ENCODE measurements at regions not wholly inside any gene's neighbourhood (a gene's known extent, or its start where the extent isn't known, plus 50 kb on each side); places are given as distances from the start of the nearest gene placed in this dataset.

- peaks cover 0 to 3% (median 0%) of the 10 kb centered on the region in 4 donors for H3K4me1 ChIP-seq
- H3K4me3 ChIP-seq = no peak overlapping the region
- TF ChIP-seq CTCF (IDR thresholded peaks at IDR 0.05) (no peak), POLR2AphosphoS5 (IDR thresholded peaks at IDR 0.05) (no peak), EP300 (IDR thresholded peaks at IDR 0.05) (no peak), POLR2A (IDR thresholded peaks at IDR 0.05) (no peak)
- ATAC-seq (ENCODE audit: low FRiP score in 2 of 2) (no peak), DNase-seq (no peak)
- H3K36me3 ChIP-seq = no peaks in the 10 kb centered on the region
- H3K27ac ChIP-seq = no peak overlapping the region
- no peaks in the 10 kb centered on the region for H3K9me3 ChIP-seq
- H3K27me3 ChIP-seq = no peaks in the 10 kb centered on the region
- 93 to 97% methylated on average over 4 to 5 of the region's 5 CpGs for WGBS, 2 donors
These were observed 157.6 kb downstream of the SHQ1 start for GRCh38 chr3:72690629-72691028.

- DNase-seq (no peak), ATAC-seq (ENCODE audit: low FRiP score in 2 of 2) (no peak)
- Histone ChIP-seq H3K4me1 (no peaks in the 10 kb centered on the region), H3K9me3 (peaks cover 0 to 4% (median 0%) of the 10 kb centered on the region in 4 donors), H3K4me3 (no peak overlapping the region), H3K36me3 (no peaks in the 10 kb centered on the region), H3K27ac (no peak overlapping the region), H3K27me3 (no peaks in the 10 kb centered on the region)
- TF ChIP-seq CTCF (IDR thresholded peaks at IDR 0.05) (no peak), POLR2A (IDR thresholded peaks at IDR 0.05) (no peak), POLR2AphosphoS5 (IDR thresholded peaks at IDR 0.05) (no peak)
- WGBS, 2 donors = 83 to 97% methylated on average over 2 of the region's 2 CpGs
These were observed 165.3 kb downstream of the SHQ1 start for GRCh38 chr3:72682936-72683452.

- Histone ChIP-seq H3K27ac (no peak overlapping the region), H3K4me3 (no peak overlapping the region), H3K36me3 (no peaks in the 10 kb centered on the region), H3K4me1 (no peaks in the 10 kb centered on the region), H3K9me3 (peaks cover 0 to 4% (median 0%) of the 10 kb centered on the region in 4 donors), H3K27me3 (no peaks in the 10 kb centered on the region)
- no peak for TF ChIP-seq EP300 (IDR thresholded peaks at IDR 0.05)
- no peak for TF ChIP-seq CTCF (IDR thresholded peaks at IDR 0.05)
- no peak for TF ChIP-seq POLR2A (IDR thresholded peaks at IDR 0.05)
- no peak for TF ChIP-seq POLR2AphosphoS5 (IDR thresholded peaks at IDR 0.05)
- WGBS, 2 donors = 90 to 95% methylated on average over 6 of the region's 6 CpGs
- no peak for ATAC-seq (ENCODE audit: low FRiP score in 2 of 2)
- no peak for DNase-seq
These were observed 166.6 kb downstream of the SHQ1 start for GRCh38 chr3:72681598-72681997.

GRCh38 chr3:72680766-72681165 is 167.5 kb downstream of the SHQ1 start:
- H3K27me3 ChIP-seq = no peaks in the 10 kb centered on the region
- H3K27ac ChIP-seq = no peak overlapping the region
- no peaks in the 10 kb centered on the region for H3K36me3 ChIP-seq
- WGBS, 2 donors = 80 to 85% methylated on average over 4 of the region's 4 CpGs
- H3K4me3 ChIP-seq = no peak overlapping the region
- TF ChIP-seq POLR2A (IDR thresholded peaks at IDR 0.05) = no peak
- no peak for TF ChIP-seq EP300 (IDR thresholded peaks at IDR 0.05)
- TF ChIP-seq POLR2AphosphoS5 (IDR thresholded peaks at IDR 0.05) = no peak
- no peak for TF ChIP-seq CTCF (IDR thresholded peaks at IDR 0.05)
- peaks cover 0 to 4% (median 0%) of the 10 kb centered on the region in 4 donors for H3K9me3 ChIP-seq
- DNase-seq (no peak), ATAC-seq (ENCODE audit: low FRiP score in 2 of 2) (no peak)
- H3K4me1 ChIP-seq = no peaks in the 10 kb centered on the region

- 73% methylated on average over 6 of the region's 6 CpGs for WGBS, 2 donors
- ATAC-seq (ENCODE audit: low FRiP score in 2 of 2) (peak in 1 of 2 donors; percentile 59), DNase-seq (no peak)
These were observed 168.6 kb downstream of the SHQ1 start for GRCh38 chr3:72679540-72680198.

More at GRCh38 chr3:72679540-72680198, 168.6 kb downstream of the SHQ1 start:
- Histone ChIP-seq H3K36me3 (no peaks in the 10 kb centered on the region), H3K4me1 (no peaks in the 10 kb centered on the region), H3K9me3 (peaks cover 0 to 4% (median 0%) of the 10 kb centered on the region in 4 donors), H3K27me3 (no peaks in the 10 kb centered on the region), H3K4me3 (no peak overlapping the region), H3K27ac (no peak overlapping the region)
- TF ChIP-seq EP300 (IDR thresholded peaks at IDR 0.05) = no peak
- TF ChIP-seq POLR2A (IDR thresholded peaks at IDR 0.05) = no peak
- TF ChIP-seq POLR2AphosphoS5 (IDR thresholded peaks at IDR 0.05) = no peak
- TF ChIP-seq CTCF (IDR thresholded peaks at IDR 0.05) = no peak
